Epithelial cell of prostate (primary cell): ENCODE measurements at regions not wholly inside any gene's neighbourhood (a gene's known extent, or its start where the extent isn't known, plus 50 kb on each side); places are given as distances from the start of the nearest gene placed in this dataset.
"Not testable (repeated sequence)": the region's sequence is repeated elsewhere in the genome, so short reads cannot be mapped to it uniquely, and the experiment has no call there.

ENCODE experiments used
- DNase-seq: peaks from one replicate; pipeline ENCODE4 v3.0.0-alpha.2; 2011; ENCODE audit warnings: low read depth, low spot score
- H3K27ac ChIP-seq: fragments of 450-650 bp; 2 replicates; pipeline ENCODE4 v1.5.1; 2017; ENCODE audit warnings: mild to moderate bottlenecking

DNA sequence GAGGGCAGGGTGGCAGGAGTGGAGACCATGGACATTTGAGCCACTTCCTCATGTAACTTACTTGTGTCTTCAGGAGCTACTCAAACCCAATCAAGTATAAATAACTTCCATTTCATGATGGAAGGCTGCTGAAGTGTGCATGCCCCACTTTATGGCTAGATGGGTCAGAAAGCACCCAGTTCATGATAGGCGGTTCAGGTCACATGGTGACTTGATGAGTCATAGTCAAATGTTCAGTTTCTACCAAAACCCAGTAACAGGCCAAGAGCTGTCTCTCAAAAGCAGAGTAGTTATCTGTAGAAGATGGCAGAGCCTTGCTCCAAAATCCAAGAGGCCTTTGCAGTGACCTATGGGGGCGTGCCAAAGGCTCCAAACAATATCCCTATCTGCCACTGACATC, 133.7 kb upstream of the TENT5A start:
- DNase-seq: no peak

GRCh38 chr6:81881660-81882059, 129.2 kb upstream of the TENT5A start:
- no peak overlapping the region for H3K27ac ChIP-seq
- no peak for DNase-seq

More for the DNA sequence above, 133.7 kb upstream of the TENT5A start:
- no peak overlapping the region for H3K27ac ChIP-seq

- DNase-seq: no peak
- H3K27ac ChIP-seq: no peak overlapping the region
Measured at GRCh38 chr6:81878479-81878878, 126.0 kb upstream of the TENT5A start.

DNA sequence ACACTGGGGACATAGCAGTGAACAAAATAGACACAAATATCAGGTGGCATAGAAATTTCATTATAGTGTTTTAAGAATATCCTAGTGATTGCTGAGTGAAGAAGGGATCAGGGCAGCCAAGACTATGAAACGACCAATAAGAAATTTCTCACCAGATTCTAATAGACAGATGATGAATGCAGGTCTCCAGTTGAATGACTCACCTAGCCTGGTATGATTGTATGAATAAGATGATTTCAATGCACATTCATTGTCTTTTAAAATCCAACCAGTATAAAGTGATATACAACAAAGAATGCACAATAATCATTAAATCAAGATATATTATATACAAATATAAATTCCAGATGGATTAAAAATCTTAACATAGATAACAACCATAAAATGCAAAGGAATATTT, 124.5 kb upstream of the TENT5A start:
- H3K27ac ChIP-seq: no peak overlapping the region

DNA sequence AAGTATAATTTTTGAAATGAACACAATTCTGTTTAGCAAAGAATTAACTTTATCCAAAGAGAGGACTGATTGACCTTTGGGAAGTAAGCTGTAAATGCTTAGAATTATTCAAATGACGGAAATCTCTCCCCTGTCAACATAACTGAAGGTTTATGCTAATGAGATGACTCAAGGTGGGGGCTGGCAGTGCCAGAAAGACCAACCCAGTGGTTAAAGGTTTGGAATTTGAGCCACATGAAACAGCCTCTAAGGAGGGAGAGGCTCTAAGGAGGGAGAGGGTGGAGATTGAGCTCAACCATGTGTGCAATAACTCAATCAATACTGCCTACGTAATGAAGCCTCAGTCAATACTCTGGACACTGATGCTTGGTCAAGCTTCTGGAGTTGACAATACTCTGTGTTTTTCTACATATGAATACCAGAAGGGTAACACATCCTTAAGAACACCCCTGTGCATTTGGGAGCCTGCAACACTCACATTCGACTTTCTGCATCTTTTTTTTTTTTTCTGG, 123.4 kb upstream of the TENT5A start:
- H3K27ac ChIP-seq: no peak overlapping the region
- no peak for DNase-seq

More for the DNA sequence above, 124.5 kb upstream of the TENT5A start:
- no peak for DNase-seq

DNA sequence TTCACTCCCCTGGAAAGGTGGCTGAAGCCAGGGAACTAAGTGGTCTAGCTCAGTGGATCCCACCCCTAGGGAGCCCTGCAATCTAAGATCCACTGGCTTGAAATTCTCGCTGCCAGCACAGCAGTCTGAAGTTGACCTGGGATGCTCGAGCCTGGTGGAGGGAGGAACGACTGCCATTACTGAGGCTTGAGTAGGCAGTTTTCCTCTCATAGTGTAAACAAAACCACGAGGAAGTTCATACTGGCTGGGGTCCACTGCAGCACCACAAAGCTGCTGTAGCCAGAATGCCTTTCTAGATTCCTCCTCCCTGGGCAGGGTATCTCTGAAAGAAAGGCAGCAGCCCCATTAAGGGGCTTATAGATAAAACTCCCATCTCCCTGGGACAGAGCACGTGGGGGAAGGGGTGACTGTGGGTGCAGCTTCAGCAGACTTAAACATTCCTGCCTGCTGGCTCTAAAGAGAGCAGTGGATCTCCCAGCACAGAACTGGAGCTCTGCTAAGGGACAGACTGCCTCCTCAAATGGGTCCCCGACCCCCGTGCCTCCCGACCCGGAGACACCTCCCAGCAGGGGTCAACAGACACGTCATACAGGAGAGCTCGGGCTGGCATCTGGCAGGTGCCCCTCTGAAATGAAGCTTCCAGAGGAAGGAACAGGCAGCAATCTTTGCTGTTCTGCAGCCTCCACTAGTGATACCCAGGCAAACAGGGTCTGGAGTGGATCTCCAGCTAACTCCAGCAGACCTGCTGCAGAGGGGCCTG, 117.4 kb upstream of the TENT5A start:
- H3K27ac ChIP-seq, DNase-seq: not testable (repeated sequence)

DNA sequence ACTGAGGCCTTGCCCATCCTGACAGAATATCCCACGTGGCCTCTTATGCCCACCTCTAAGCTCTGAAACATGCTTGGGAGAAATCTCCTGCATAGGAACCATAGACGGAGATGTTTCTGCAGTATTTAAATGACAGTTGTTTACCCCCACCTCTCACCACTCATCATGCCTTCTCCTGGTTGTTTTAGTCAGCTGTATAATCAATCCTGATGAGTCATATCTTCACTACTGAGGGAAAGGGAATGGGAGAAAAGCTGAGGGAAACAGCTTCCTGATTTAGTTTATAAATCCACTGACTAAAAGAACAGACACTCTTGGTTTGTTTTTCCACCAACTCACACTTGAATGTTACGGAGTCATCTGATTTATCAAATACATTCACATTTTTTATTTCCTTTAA, 113.2 kb upstream of the TENT5A start:
- no peak for DNase-seq
- H3K27ac ChIP-seq: no peak overlapping the region

- no peak for DNase-seq
Measured at GRCh38 chr6:81864124-81864523, 111.6 kb upstream of the TENT5A start.

GRCh38 chr6:81863123-81863522, 110.6 kb upstream of the TENT5A start:
- H3K27ac ChIP-seq: no peak overlapping the region
- no peak for DNase-seq

More at GRCh38 chr6:81864124-81864523, 111.6 kb upstream of the TENT5A start:
- H3K27ac ChIP-seq: no peak overlapping the region

- no peak for DNase-seq
- no peak overlapping the region for H3K27ac ChIP-seq
Measured at GRCh38 chr6:81861281-81861680, 108.8 kb upstream of the TENT5A start.

GRCh38 chr6:81859884-81860283, 107.4 kb upstream of the TENT5A start:
- no peak overlapping the region for H3K27ac ChIP-seq
- DNase-seq: no peak

- DNase-seq: no peak
- no peak overlapping the region for H3K27ac ChIP-seq
Measured at GRCh38 chr6:81857812-81858211, 105.3 kb upstream of the TENT5A start.

GRCh38 chr6:81856872-81857271, 104.4 kb upstream of the TENT5A start:
- no peak overlapping the region for H3K27ac ChIP-seq
- no peak for DNase-seq

DNA sequence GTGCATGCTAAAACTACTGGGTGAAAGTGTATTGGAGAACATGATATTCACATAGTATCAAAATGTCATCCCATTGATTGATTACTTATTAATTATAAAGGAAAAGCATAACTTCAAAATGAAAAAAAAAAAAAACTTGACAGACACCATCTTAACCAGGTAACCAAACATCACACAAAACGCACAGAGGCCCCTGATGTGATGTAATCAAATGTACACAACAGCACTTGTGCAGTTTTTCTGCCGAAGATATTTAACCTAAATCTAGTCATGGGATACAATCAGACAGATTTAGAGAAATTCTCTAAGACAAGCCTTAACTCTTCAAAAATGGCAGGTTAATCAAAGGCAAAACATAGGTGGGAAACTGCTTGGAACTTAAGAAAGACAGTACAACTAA, 102.0 kb upstream of the TENT5A start:
- H3K27ac ChIP-seq: no peak overlapping the region
- no peak for DNase-seq

GRCh38 chr6:81853975-81854374, 101.5 kb upstream of the TENT5A start:
- DNase-seq: no peak
- H3K27ac ChIP-seq: no peak overlapping the region

DNA sequence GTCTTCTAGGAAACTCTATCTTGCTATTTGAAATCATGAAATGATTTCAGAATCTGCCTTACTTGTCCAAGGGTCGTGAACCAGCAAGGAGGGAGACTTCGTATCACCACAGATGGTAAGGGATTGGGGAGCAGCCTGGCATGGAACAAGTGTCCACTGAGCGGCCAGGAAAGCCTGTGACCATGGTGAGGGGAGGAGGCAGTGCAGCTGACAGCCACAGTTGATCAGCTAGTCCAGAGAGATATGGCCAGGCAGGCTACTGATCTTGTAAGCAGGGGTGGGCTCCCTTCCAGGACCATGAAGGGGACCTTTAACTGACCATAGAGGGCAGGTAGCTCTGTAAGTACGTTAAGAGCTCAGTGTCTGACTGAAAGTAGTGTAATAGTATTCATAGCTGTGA, 96.8 kb upstream of the TENT5A start:
- DNase-seq: no peak
- no peak overlapping the region for H3K27ac ChIP-seq

GRCh38 chr6:81847866-81848265, 95.4 kb upstream of the TENT5A start:
- DNase-seq: no peak
- H3K27ac ChIP-seq: no peak overlapping the region

GRCh38 chr6:81844686-81845085, 92.2 kb upstream of the TENT5A start:
- no peak for DNase-seq
- H3K27ac ChIP-seq: no peak overlapping the region

DNA sequence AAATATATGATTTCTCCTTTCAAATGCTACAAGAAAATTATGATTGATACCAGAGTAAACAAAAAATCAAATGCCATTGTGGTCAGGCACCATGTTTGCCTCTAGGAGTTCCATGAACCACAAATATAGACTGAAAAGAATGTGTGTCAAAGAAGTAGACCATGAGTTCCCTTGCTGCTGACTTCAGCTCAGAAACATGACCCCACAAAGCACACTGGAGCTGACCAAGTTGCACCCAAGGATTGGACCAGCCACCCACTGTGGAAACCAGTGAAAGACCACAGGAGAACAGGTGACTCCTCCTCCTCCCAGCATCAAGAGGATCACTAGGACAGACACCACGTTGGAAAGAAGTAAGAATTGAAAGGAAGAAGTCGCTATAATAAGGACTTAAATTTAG, 90.8 kb upstream of the TENT5A start:
- no peak for DNase-seq
- H3K27ac ChIP-seq: no peak overlapping the region

DNA sequence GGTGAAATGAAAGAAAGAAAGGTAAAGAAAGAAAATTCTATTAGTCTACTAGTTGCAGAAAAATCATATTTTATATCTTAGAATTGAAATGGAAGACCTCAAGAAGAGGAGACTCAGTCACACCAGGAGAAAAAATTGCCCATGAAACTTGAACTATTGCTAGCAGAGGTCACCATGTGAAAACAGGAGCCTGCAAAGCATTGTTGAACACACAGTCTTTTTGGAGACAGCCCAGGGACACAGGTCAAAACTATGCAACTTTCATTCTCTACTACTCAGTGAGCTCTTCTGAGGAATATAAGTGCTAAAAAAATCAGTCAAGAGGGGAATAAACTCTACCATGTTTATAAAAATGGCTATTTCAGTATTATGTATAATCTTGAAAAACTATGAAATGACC, 89.8 kb upstream of the TENT5A start:
- no peak for DNase-seq

GRCh38 chr6:81838724-81839426, 86.4 kb upstream of the TENT5A start:
- no peak for DNase-seq
- H3K27ac ChIP-seq: no peak overlapping the region

More for the DNA sequence above, 89.8 kb upstream of the TENT5A start:
- H3K27ac ChIP-seq: no peak overlapping the region

- DNase-seq: peak; percentile 14
- H3K27ac ChIP-seq: no peak overlapping the region
Measured at GRCh38 chr6:81838031-81838430, 85.5 kb upstream of the TENT5A start.
